Neutrophil (primary cell): ENCODE measurements at regions not wholly inside any gene's neighbourhood (a gene's known extent, or its start where the extent isn't known, plus 50 kb on each side); places are given as distances from the start of the nearest gene placed in this dataset.

Source experiments
- H3K27ac ChIP-seq: fragments of 200-600 bp; sonication (generic); 2 replicates; pipeline ENCODE4 v1.5.1; 2016; ENCODE audit warnings: mild to moderate bottlenecking, moderate library complexity
- H3K27me3 ChIP-seq: fragments of 200-600 bp; sonication (generic); 2 replicates; pipeline ENCODE4 v1.6.0; 2016; ENCODE audit warnings: mild to moderate bottlenecking
- H3K36me3 ChIP-seq: fragments of 200-600 bp; sonication (generic); 2 replicates; pipeline ENCODE4 v1.5.1; 2017
- H3K4me1 ChIP-seq, 2 experiments: fragments of 200-600 bp in 1 of 2; sonication (generic) in 1 of 2; 1 replicate in 1 of 2; 2 replicates in 1 of 2; pipeline versions ENCODE4 v1.5.1 to v1.6.1; 2013 to 2016; ENCODE audit warnings: low read depth in 1 of 2, low read length in 1 of 2, mild to moderate bottlenecking in 1 of 2, moderate library complexity in 1 of 2; ENCODE audit not compliant: control insufficient read depth in 1 of 2, insufficient read depth in 1 of 2
- H3K4me3 ChIP-seq, 2 experiments: fragments of 200-600 bp in 1 of 2; sonication (generic) in 1 of 2; 1 replicate in 1 of 2; 2 replicates in 1 of 2; pipeline ENCODE4 v1.5.1; 2013 to 2016; ENCODE audit warnings: low read depth in 1 of 2, low read length in 1 of 2, mild to moderate bottlenecking in 1 of 2, moderate library complexity in 1 of 2
- H3K9me3 ChIP-seq: fragments of 200-600 bp; sonication (generic); 2 replicates; pipeline ENCODE4 v1.5.1; 2016
- TF ChIP-seq, protein P1 (sequence below): fragments of 200-600 bp; sonication (generic); IDR thresholded peaks from 2 replicates; pipeline ENCODE4 v1.5.1; 2016; ENCODE audit warnings: antibody characterized with exemption

- H3K27me3 ChIP-seq, result peaks cover 9% of the 10 kb centered on the region
- no peaks in the 10 kb centered on the region for H3K36me3 ChIP-seq
- H3K4me1 ChIP-seq, result no peaks in the 10 kb centered on the region
- H3K4me3 ChIP-seq, result no peak overlapping the region
- TF ChIP-seq, protein P1, sequence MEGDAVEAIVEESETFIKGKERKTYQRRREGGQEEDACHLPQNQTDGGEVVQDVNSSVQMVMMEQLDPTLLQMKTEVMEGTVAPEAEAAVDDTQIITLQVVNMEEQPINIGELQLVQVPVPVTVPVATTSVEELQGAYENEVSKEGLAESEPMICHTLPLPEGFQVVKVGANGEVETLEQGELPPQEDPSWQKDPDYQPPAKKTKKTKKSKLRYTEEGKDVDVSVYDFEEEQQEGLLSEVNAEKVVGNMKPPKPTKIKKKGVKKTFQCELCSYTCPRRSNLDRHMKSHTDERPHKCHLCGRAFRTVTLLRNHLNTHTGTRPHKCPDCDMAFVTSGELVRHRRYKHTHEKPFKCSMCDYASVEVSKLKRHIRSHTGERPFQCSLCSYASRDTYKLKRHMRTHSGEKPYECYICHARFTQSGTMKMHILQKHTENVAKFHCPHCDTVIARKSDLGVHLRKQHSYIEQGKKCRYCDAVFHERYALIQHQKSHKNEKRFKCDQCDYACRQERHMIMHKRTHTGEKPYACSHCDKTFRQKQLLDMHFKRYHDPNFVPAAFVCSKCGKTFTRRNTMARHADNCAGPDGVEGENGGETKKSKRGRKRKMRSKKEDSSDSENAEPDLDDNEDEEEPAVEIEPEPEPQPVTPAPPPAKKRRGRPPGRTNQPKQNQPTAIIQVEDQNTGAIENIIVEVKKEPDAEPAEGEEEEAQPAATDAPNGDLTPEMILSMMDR, result no peak
- H3K27ac ChIP-seq, result no peak overlapping the region
- H3K9me3 ChIP-seq, result no peaks in the 10 kb centered on the region
These were observed 124.3 kb upstream of the UMPS start for GRCh38 chr3:124605781-124606579.

DNA sequence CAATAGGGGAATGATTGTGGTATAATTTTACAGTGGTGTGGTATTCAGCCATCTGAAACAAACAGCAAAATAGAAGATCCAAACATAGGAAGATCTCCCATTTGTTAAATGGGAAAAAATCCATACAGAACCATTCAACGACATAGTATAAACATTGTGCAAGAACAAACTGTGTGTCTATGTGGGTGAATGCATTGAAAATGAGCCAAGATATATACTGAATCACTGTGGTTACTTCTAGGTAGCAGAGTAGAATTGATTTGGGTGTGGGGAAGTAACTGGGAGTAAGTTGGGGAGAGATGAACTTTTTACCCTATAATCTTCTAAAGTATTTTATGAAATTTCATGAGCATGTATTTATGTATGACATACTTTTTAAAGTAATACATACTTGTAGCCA is 123.1 kb upstream of the UMPS start:
- TF ChIP-seq, protein P1, result no peak
- no peak overlapping the region for H3K4me3 ChIP-seq

GRCh38 chr3:124609402-124609801 is 120.8 kb upstream of the UMPS start:
- TF ChIP-seq, protein P1, result no peak
- Histone ChIP-seq H3K4me1 (no peaks in the 10 kb centered on the region), H3K9me3 (no peaks in the 10 kb centered on the region), H3K4me3 (no peak overlapping the region), H3K27ac (no peak overlapping the region), H3K27me3 (no peaks in the 10 kb centered on the region), H3K36me3 (no peaks in the 10 kb centered on the region)

More for the DNA sequence above, 123.1 kb upstream of the UMPS start:
- H3K4me1 ChIP-seq, result no peaks in the 10 kb centered on the region
- H3K9me3 ChIP-seq, result no peaks in the 10 kb centered on the region
- H3K27ac ChIP-seq, result no peak overlapping the region
- H3K36me3 ChIP-seq, result no peaks in the 10 kb centered on the region
- H3K27me3 ChIP-seq, result peaks cover 9% of the 10 kb centered on the region

GRCh38 chr3:124610130-124610529 is 120.1 kb upstream of the UMPS start:
- no peaks in the 10 kb centered on the region for H3K4me1 ChIP-seq
- H3K9me3 ChIP-seq, result no peaks in the 10 kb centered on the region
- no peak overlapping the region for H3K27ac ChIP-seq
- TF ChIP-seq, protein P1, result no peak
- H3K36me3 ChIP-seq, result no peaks in the 10 kb centered on the region
- no peak overlapping the region for H3K4me3 ChIP-seq
- H3K27me3 ChIP-seq, result no peaks in the 10 kb centered on the region

DNA sequence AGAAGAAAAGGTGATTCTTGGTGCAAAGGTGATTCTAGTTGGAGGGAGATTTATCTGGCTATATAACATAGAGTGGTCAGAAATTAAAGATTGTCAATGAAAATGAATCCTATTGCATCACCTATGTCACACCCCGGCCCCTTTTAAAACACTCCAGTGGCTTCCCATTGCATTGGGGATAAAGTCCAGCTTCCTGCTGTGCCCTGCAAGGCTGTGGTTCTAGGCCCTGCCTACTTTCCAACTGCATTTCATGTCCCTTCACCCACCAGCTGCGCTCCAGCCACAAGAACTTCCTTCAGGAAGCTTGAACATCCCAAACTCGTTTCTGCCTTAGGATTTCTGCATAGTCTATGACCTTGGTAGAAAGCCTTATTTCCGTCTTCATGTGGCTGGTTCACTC is 118.7 kb upstream of the UMPS start:
- Histone ChIP-seq H3K27me3 (no peaks in the 10 kb centered on the region), H3K36me3 (no peaks in the 10 kb centered on the region), H3K9me3 (no peaks in the 10 kb centered on the region), H3K4me3 (no peak overlapping the region), H3K4me1 (no peaks in the 10 kb centered on the region), H3K27ac (no peak overlapping the region)
- TF ChIP-seq, protein P1, result no peak
